Uterus (tissue), 2 donors: ENCODE measurements at regions not wholly inside any gene's neighbourhood (a gene's known extent, or its start where the extent isn't known, plus 50 kb on each side); places are given as distances from the start of the nearest gene placed in this dataset.

Experiments
- CTCF ChIP-seq, 4 experiments: fragments of 200-600 bp in 2 of 4; fragments of 450-650 bp in 2 of 4; sonication (generic) in 2 of 4; IDR thresholded peaks; one replicate each; pipeline ENCODE4 v1.5.1; 2016 to 2019; ENCODE audit warnings: antibody characterized with exemption in 4 of 4, mild to moderate bottlenecking in 2 of 4, moderate library complexity in 1 of 4
- POLR2A ChIP-seq, 2 donors: fragments of 450-650 bp; IDR thresholded peaks; one replicate each; pipeline ENCODE4 v1.6.1; 2016; ENCODE audit warnings: antibody characterized with exemption in 2 of 2, mild to moderate bottlenecking in 1 of 2, moderate library complexity in 1 of 2

GRCh38 chr21:16302851-16303282 lies 573.1 kb downstream of the USP25 start:
- TF ChIP-seq CTCF (IDR thresholded peaks at IDR 0.05) (no peak), POLR2A (IDR thresholded peaks at IDR 0.05) (peak in 1 of 2 donors; percentile 21)
